ENCODE measurements at regions not wholly inside any gene's neighbourhood (a gene's known extent, or its start where the extent isn't known, plus 50 kb on each side); places are given as distances from the start of the nearest gene placed in this dataset.

GRCh38 chr11:119484741-119485605 is 62.0 kb upstream of the THY1 start:
- CTCF ChIA-PET = no interaction called here
- Histone ChIP-seq H3K36me3 (ENCODE audit: insufficient read depth, low read length) (no peaks in the 10 kb centered on the region), H3K4me3 (ENCODE audit: low read length) (no peak overlapping the region), H3K27me3 (ENCODE audit: control insufficient read depth in 1 of 2, insufficient read depth in 2 of 2, low read length in 2 of 2) (peaks cover 3 to 6% of the 10 kb centered on the region in 2 experiments), H3K4me1 (ENCODE audit: insufficient read depth, low read length) (peaks cover 3% of the 10 kb centered on the region), H3K27ac (ENCODE audit: low read depth in 1 of 2, low read length in 2 of 2) (no peak overlapping the region), H3K9me3 (ENCODE audit: control insufficient read depth in 1 of 2, insufficient read depth in 1 of 2, low read length in 2 of 2) (peaks cover 0 to 4% of the 10 kb centered on the region in 2 experiments)
- no peak for ATAC-seq (ENCODE audit: poor library complexity)
- peak in 1 of 14 experiments; percentile 29 for DNase-seq
- POLR2A ChIA-PET = no interaction called here
- intact Hi-C loops (cut with DNase I, micrococcal nuclease) = loop anchor here (5.0 kb wide), 2 partner anchors 242 to 622 kb away; partner anchors contain the start of gene NECTIN1 (in 1 of the 2)
- Mint-ChIP-seq H3K27ac (no peak overlapping the region), H3K4me3 (no peak overlapping the region), H3K27me3 (peaks cover 50% of the 10 kb centered on the region), H3K9me3 (no peaks in the 10 kb centered on the region), H3K4me1 (ENCODE audit: low read depth) (no peaks in the 10 kb centered on the region), H3K36me3 (ENCODE audit: low read depth) (no peaks in the 10 kb centered on the region)
- TF ChIP-seq CTCF (IDR thresholded peaks at IDR 0.05) = no peak

- no peak overlapping the region for H3K4me3 Mint-ChIP-seq
- H3K36me3 Mint-ChIP-seq (ENCODE audit: low read depth) = no peaks in the 10 kb centered on the region
- H3K9me3 Mint-ChIP-seq = no peaks in the 10 kb centered on the region
- Histone ChIP-seq H3K27me3 (ENCODE audit: control insufficient read depth in 1 of 2, insufficient read depth in 2 of 2, low read length in 2 of 2) (peaks cover 3 to 6% of the 10 kb centered on the region in 2 experiments), H3K4me1 (ENCODE audit: insufficient read depth, low read length) (peaks cover 3% of the 10 kb centered on the region), H3K27ac (ENCODE audit: low read depth in 1 of 2, low read length in 2 of 2) (no peak overlapping the region), H3K4me3 (ENCODE audit: low read length) (no peak overlapping the region), H3K9me3 (ENCODE audit: control insufficient read depth in 1 of 2, insufficient read depth in 1 of 2, low read length in 2 of 2) (peaks cover 0 to 4% of the 10 kb centered on the region in 2 experiments), H3K36me3 (ENCODE audit: insufficient read depth, low read length) (no peaks in the 10 kb centered on the region)
- DNase-seq (peak in 1 of 14 experiments; percentile 5), ATAC-seq (ENCODE audit: poor library complexity) (no peak)
- ChIA-PET POLR2A (no interaction called here), CTCF (no interaction called here)
- intact Hi-C loops (cut with DNase I, micrococcal nuclease) = loop anchor here (5.0 kb wide), 2 partner anchors 243 to 623 kb away; partner anchors contain the start of gene NECTIN1 (in 1 of the 2)
- peaks cover 57% of the 10 kb centered on the region for H3K27me3 Mint-ChIP-seq
- TF ChIP-seq CTCF (IDR thresholded peaks at IDR 0.05) = no peak
- no peak overlapping the region for H3K27ac Mint-ChIP-seq
- no peaks in the 10 kb centered on the region for H3K4me1 Mint-ChIP-seq (ENCODE audit: low read depth)
Observed at GRCh38 chr11:119483881-119484371, 61.0 kb upstream of the THY1 start.

GRCh38 chr11:119483341-119483880 is 60.4 kb upstream of the THY1 start:
- POLR2A ChIA-PET = no interaction called here
- Histone ChIP-seq H3K27ac (ENCODE audit: low read depth in 1 of 2, low read length in 2 of 2) (no peak overlapping the region), H3K4me3 (ENCODE audit: low read length) (no peak overlapping the region), H3K36me3 (ENCODE audit: insufficient read depth, low read length) (no peaks in the 10 kb centered on the region), H3K4me1 (ENCODE audit: insufficient read depth, low read length) (peaks cover 3% of the 10 kb centered on the region), H3K27me3 (ENCODE audit: control insufficient read depth in 1 of 2, insufficient read depth in 2 of 2, low read length in 2 of 2) (peaks cover 3 to 6% of the 10 kb centered on the region in 2 experiments), H3K9me3 (ENCODE audit: control insufficient read depth in 1 of 2, insufficient read depth in 1 of 2, low read length in 2 of 2) (peaks cover 0 to 4% of the 10 kb centered on the region in 2 experiments)
- Mint-ChIP-seq H3K27me3 (peaks cover 56% of the 10 kb centered on the region), H3K4me3 (no peak overlapping the region), H3K4me1 (ENCODE audit: low read depth) (no peaks in the 10 kb centered on the region), H3K9me3 (no peaks in the 10 kb centered on the region), H3K27ac (no peak overlapping the region), H3K36me3 (ENCODE audit: low read depth) (no peaks in the 10 kb centered on the region)
- no peak for TF ChIP-seq CTCF (IDR thresholded peaks at IDR 0.05)
- ATAC-seq (ENCODE audit: poor library complexity) = no peak
- CTCF ChIA-PET = no interaction called here
- DNase-seq = peak in 1 of 14 experiments; percentile 17
- intact Hi-C loops (cut with DNase I, micrococcal nuclease) = loop anchor here (5.0 kb wide), 2 partner anchors 244 to 624 kb away; partner anchors contain the start of gene NECTIN1 (in 1 of the 2)
